HG03280 (cell line): ENCODE measurements at regions not wholly inside any gene's neighbourhood (a gene's known extent, or its start where the extent isn't known, plus 50 kb on each side); places are given as distances from the start of the nearest gene placed in this dataset.

ENCODE experiments used
- ATAC-seq: cut with Tn5 transposase; IDR thresholded peaks from one replicate; pipeline ENCODE4 v1.9.1; 2021; ENCODE audit warnings: mild to moderate bottlenecking, moderate library complexity; ENCODE audit not compliant: unreplicated experiment

GRCh38 chr16:51924744-51925143 lies 622.2 kb downstream of the TOX3 start:
- ATAC-seq = no peak

GRCh38 chr16:51922476-51922875 lies 624.5 kb downstream of the TOX3 start:
- ATAC-seq = no peak

DNA sequence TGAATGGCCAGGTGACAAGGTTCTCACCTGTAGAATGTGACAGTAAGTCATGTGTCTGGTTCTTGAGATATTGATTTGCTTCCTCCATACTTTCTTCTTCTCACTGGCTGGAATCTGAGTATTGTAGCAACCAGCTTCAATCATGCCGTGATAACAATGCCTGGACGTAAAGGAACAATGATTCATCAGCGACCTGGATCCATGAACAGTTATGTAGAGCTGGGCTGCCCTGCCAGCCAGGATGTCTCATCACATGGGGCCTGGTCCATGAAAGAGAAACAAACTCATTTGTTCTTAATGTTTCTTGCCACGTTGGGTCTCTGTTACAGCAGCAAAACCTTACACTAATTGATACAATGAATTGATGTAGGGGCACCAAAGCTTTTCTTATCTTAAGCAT lies 627.2 kb downstream of the TOX3 start:
- ATAC-seq = no peak

DNA sequence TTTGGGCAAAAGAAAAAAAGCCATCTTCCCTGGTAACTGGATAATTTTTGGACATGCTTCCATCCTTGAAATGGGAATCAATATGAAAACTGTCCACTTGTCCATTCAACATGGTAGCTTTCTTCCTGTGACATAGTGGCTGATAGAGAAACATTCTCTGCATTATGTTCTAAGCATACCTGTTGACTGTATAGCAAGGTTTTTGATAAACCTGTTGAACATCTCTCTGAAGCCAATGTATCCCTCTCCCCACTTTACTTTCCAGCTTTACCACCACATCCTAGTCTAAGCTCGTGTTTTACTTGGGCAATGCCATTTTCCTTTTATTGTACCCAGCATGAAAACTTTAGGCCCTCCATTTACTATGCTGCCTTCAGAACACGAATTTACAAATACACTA lies 630.1 kb downstream of the TOX3 start:
- ATAC-seq = no peak

GRCh38 chr16:51916231-51916630 lies 630.7 kb downstream of the TOX3 start:
- ATAC-seq = no peak

DNA sequence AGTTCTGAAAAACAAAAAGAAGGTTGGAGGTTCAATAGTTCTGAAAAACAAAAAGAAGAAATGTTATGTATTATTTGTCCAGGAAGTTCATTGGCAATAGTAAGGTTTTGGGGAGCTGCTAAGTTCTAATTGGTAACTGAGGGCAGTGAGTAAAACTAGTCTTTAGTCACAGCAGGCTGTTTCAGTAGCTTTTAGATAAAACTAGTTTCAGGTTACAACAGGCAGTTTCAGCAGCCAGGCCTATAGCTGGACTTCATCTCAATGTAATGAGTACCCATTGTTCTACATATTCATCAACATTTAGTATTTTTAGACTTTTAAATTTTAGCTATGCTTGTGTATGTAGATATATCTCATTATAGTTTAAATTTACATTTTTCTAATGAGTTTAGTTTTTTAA lies 639.3 kb downstream of the TOX3 start:
- no peak for ATAC-seq

GRCh38 chr16:51900221-51900780 lies 646.6 kb downstream of the TOX3 start:
- no peak for ATAC-seq

DNA sequence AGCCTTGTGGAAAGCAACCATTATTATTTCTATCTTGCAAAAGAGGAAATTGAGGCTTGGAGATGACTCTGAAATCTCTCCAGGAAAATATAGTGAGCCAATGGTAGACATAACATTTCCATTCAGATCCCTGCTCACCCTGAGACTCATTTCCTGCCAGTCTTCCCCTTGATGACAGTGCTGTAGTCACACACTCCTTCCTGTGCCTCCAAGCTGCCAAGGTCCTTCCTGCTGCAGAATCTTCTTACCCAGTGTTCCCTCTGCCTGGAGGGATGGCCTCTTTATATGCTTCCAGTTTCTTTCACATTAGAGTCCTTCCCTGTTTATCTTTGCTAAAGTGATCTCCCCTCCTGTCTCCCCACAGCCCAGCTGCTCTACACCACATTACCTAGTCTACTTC lies 648.1 kb downstream of the TOX3 start:
- ATAC-seq = no peak

- ATAC-seq = no peak
Measured at GRCh38 chr16:51896013-51896412, 650.9 kb downstream of the TOX3 start.

- no peak for ATAC-seq
Measured at GRCh38 chr16:51892293-51893007, 654.5 kb downstream of the TOX3 start.

- no peak for ATAC-seq
Measured at GRCh38 chr16:51888534-51888933, 658.4 kb downstream of the TOX3 start.

GRCh38 chr16:51888016-51888415 lies 658.9 kb downstream of the TOX3 start:
- no peak for ATAC-seq

GRCh38 chr16:51886456-51886855 lies 660.5 kb downstream of the TOX3 start:
- no peak for ATAC-seq

DNA sequence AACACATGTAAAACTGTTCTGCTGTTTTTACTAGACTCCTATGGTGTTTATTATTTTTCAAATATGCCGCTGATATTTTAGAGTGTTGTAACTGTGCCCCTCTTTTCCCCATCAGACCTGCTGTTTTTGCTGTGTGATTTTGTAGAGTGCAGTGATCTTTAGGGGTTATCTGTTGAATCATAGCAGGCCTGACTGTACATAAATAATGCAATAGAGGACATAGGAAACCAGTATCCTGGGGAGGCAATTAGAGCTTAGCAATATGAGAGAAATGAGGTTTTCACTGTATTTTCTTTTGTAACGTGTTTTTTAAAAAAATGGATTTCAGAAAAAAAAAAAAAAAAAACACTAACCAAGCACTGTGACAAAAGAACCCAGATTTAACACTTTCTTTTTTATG lies 662.2 kb downstream of the TOX3 start:
- no peak for ATAC-seq

DNA sequence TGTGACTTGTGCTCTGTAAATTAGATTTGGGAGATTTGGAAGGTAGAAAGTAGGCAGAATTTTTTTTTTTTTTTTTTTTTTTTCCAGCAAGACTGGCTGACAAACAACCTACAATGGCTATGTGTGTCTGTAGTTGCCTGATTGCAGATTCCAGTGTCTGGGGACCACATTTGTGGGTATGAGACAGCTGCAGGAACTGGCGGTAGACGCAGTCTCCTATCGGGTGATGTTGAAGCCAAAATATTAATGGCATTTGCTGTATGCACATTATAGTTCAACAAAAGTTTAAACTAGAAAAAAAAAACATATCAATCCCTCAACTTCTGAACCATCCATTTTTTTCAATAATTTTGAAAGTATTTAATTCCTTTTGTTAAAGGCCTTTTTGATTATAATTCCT lies 665.2 kb downstream of the TOX3 start:
- ATAC-seq = no peak

DNA sequence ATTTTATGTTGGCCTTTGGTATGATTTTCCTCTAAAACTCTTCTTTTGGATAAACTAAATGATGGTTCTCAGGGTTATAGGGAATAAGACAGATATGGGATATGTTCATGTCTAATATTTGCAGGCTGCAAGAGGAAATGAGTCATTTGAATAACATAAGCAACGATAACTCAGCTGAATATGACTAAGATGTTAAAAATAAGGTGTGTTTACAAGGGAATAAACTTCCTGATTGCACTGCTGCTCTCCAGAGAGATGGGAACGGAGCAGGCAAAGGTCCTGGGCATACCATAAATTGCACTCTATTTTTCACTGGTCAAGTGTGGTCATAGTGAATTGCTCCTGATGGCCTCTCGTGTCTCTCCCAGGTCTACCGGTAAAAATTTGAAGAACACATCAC lies 666.2 kb downstream of the TOX3 start:
- ATAC-seq = no peak

GRCh38 chr16:51877686-51878085 lies 669.3 kb downstream of the TOX3 start:
- ATAC-seq = no peak

DNA sequence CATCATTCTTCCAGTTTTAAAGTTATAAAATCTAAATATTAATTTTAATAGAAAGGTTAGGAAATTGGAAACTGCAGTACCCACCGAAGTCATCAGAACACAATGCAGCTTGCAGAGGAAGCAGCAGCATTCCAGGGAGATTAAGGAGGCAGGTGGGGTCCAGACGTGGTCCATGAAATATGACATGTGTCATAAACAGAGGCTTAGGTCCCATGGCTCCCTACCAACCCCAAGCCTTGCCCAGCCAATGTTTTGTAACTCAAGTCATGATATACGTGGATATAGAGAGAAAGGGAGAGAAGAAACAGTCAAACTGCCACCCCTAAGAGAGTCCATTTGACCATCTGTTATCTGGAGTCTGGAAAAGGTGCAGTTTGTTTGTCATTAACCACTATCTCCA lies 670.0 kb downstream of the TOX3 start:
- ATAC-seq = no peak

DNA sequence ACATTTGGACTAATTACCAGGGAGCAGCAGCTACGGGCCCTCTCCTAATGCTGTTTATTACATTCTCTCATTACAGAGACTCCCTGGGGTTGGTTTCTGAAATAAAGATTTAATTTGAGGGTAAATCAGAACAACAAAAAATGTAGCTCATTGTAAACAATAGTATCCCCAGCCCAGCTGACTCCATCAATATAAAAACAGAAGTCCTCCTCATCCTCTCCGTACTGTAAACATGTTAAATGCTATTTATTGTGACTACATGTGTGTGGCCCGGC lies 670.4 kb downstream of the TOX3 start:
- ATAC-seq = no peak

DNA sequence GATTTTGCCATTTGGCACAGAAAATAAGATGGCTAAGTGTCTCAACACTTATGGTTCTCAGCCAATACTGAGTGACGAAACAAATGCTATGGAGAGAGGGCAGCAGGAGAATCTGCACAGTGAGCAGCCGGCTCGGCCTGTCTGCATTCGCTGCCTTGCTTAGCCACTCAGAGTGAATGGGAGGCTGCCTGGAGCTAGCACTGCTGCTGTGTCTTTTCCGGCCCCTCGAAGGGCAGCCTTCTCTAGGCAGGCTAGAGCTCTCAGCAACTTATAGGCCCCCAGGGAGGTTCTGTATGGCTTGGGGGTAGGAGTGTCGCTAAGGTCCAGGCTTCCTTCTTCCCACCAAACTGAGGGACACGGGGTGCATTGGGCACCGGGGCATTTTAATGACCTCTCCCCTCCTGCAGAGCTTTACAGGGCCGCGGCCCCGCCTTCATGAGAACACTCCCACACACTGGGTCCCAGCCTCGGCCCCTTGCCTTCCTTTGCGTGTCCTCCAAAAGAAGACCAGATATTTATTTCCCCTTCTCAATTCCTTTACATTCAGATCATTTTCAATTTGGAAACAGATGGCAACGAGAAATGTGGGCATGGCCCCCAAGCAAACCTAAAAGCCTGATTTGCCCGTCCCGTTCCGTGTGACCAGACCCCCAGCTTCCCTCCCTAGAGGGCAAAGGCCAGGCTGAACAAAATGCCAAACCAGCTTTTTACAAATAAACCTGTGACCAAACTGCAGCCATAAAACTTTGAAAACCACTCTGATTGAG lies 670.9 kb downstream of the TOX3 start:
- ATAC-seq = no peak

- ATAC-seq = no peak
Measured at GRCh38 chr16:51872524-51872923, 674.4 kb downstream of the TOX3 start.

GRCh38 chr16:51870296-51870854 lies 676.6 kb downstream of the TOX3 start:
- no peak for ATAC-seq
